DND-41 (cell line): ENCODE measurements at regions not wholly inside any gene's neighbourhood (a gene's known extent, or its start where the extent isn't known, plus 50 kb on each side); places are given as distances from the start of the nearest gene placed in this dataset.
"Not testable (repeated sequence)": the region's sequence is repeated elsewhere in the genome, so short reads cannot be mapped to it uniquely, and the experiment has no call there.

Experiments
- ATAC-seq: fragments of 200-7000 bp; cut with Tn5 transposase; 3 replicates; pipeline ENCODE4 v1.9.1; 2021; ENCODE audit warnings: low read depth; ENCODE audit not compliant: insufficient read depth
- DNase-seq: peaks from one replicate; pipeline ENCODE4 v3.0.0-alpha.2; 2020
- H2AFZ ChIP-seq: 2 replicates; pipeline ENCODE4 v1.6.0; 2012; ENCODE audit warnings: low read depth, low read length
- H3K27ac ChIP-seq: 2 replicates; pipeline ENCODE4 v1.5.1; 2012; ENCODE audit warnings: low read length, inconsistent platforms
- H3K27me3 ChIP-seq: fragments of 200-600 bp; sonication (generic); 2 replicates; pipeline ENCODE4 v1.6.0; 2012; ENCODE audit warnings: low read length, mild to moderate bottlenecking, inconsistent platforms; ENCODE audit not compliant: insufficient read depth, poor library complexity
- H3K36me3 ChIP-seq: 2 replicates; pipeline ENCODE4 v1.5.1; 2012; ENCODE audit warnings: low read length, inconsistent platforms; ENCODE audit not compliant: insufficient read depth
- H3K4me1 ChIP-seq: 2 replicates; pipeline ENCODE4 v1.5.1; 2012; ENCODE audit warnings: mild to moderate bottlenecking, low read length; ENCODE audit not compliant: insufficient read depth
- H3K4me2 ChIP-seq: 2 replicates; pipeline ENCODE4 v1.6.0; 2012; ENCODE audit warnings: mild to moderate bottlenecking, moderate library complexity, low read length, inconsistent platforms; ENCODE audit not compliant: insufficient read depth
- H3K4me3 ChIP-seq, 2 experiments: fragments of 200-600 bp in 1 of 2; shearing (Covaris generic) in 1 of 2; 2 replicates each; pipeline ENCODE4 v1.5.1; 2012 to 2016; ENCODE audit warnings: inconsistent platforms in 2 of 2, low read length in 2 of 2, mild to moderate bottlenecking in 2 of 2, low read depth in 1 of 2, moderate library complexity in 1 of 2
- H3K79me2 ChIP-seq: 2 replicates; pipeline ENCODE4 v1.6.0; 2012; ENCODE audit warnings: low read length, inconsistent platforms; ENCODE audit not compliant: insufficient read depth
- H3K9ac ChIP-seq: 2 replicates; pipeline ENCODE4 v1.6.0; 2012; ENCODE audit warnings: low read depth, mild to moderate bottlenecking, inconsistent platforms, low read length, moderate library complexity
- H3K9me3 ChIP-seq: 2 replicates; pipeline ENCODE4 v1.5.1; 2012; ENCODE audit warnings: low read length, moderate library complexity, mild to moderate bottlenecking, inconsistent platforms; ENCODE audit not compliant: insufficient read depth, severe bottlenecking
- H4K20me1 ChIP-seq: 2 replicates; pipeline ENCODE4 v1.6.0; 2012; ENCODE audit warnings: low read length; ENCODE audit not compliant: insufficient read depth
- CTCF ChIP-seq: IDR thresholded peaks from 2 replicates; pipeline ENCODE4 v1.5.1; 2012; ENCODE audit warnings: borderline replicate concordance, low read length, moderate library complexity, mild to moderate bottlenecking; ENCODE audit not compliant: poor library complexity, severe bottlenecking; ENCODE audit errors: extremely low read depth
- EZH2 ChIP-seq: IDR thresholded peaks from 3 replicates; pipeline ENCODE4 v1.6.1; 2012; ENCODE audit warnings: borderline replicate concordance, low read depth, mild to moderate bottlenecking, moderate library complexity, low read length, inconsistent platforms; ENCODE audit not compliant: severe bottlenecking

DNA sequence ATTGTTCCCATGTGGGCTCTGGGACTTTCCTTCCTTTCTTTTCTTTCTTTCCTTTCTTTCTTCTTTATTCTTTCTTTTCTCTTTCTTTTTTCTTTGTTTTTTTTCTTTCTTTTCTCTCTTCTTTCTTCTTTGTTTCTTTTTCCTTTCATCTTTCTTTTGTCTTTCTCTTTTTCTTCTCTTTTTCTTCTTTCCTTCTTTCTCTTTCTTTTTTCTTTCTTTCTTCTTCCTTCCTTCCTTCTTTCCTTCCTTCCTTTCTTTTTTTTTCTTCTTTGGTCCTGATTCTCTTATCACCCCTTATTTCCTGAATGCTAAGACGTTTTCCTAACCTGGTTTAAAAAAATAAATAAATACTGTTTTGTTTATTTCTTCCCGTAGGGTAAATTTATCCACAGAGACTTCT lies 93.2 kb downstream of the CRLF2 start:
- no peaks in the 10 kb centered on the region for H4K20me1 ChIP-seq
- H3K27me3 ChIP-seq, result no peaks in the 10 kb centered on the region
- no peak for ATAC-seq
- H3K27ac ChIP-seq, result no peak overlapping the region
- TF ChIP-seq CTCF, result no peak
- TF ChIP-seq EZH2, result no peak
- DNase-seq, result no peak
- no peak overlapping the region for H3K4me3 ChIP-seq
- H3K4me1 ChIP-seq, result no peaks in the 10 kb centered on the region
- no peaks in the 10 kb centered on the region for H3K9me3 ChIP-seq
- H3K4me2 ChIP-seq, result no peak overlapping the region
- H2AFZ ChIP-seq, result no peak overlapping the region
- no peaks in the 10 kb centered on the region for H3K79me2 ChIP-seq
- no peak overlapping the region for H3K9ac ChIP-seq
- no peaks in the 10 kb centered on the region for H3K36me3 ChIP-seq

- no peak overlapping the region for H3K4me2 ChIP-seq
- H3K36me3 ChIP-seq, result no peaks in the 10 kb centered on the region
- TF ChIP-seq CTCF, result no peak
- TF ChIP-seq EZH2, result no peak
- no peak for DNase-seq
- no peak overlapping the region for H3K9ac ChIP-seq
- no peaks in the 10 kb centered on the region for H3K27me3 ChIP-seq
- no peaks in the 10 kb centered on the region for H4K20me1 ChIP-seq
- no peaks in the 10 kb centered on the region for H3K4me1 ChIP-seq
- no peak overlapping the region for H3K4me3 ChIP-seq
- no peaks in the 10 kb centered on the region for H3K79me2 ChIP-seq
- no peak overlapping the region for H3K27ac ChIP-seq
- no peak overlapping the region for H2AFZ ChIP-seq
- H3K9me3 ChIP-seq, result no peaks in the 10 kb centered on the region
- no peak for ATAC-seq
These were observed 93.8 kb downstream of the CRLF2 start for GRCh38 chrX:1118572-1119199.

DNA sequence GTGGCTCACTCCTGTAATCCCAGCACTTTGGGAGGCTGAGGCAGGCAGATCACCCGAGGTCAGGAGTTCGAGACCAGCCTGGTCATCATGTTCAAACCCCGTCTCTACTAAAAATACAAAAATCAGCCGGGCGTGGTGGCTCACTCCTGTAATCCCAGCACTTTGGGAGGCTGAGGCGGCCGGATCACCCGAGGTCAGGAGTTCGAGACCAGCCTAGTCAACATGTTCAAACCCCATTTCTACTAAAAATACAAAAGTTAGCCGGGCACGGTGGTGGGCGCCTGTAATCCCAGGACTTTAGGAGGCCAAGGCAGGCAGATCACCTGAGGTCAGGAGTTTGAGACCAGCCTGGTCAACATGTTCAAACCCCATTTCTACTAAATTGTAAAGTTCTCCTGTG lies 97.0 kb downstream of the CRLF2 start:
- not testable (repeated sequence) for DNase-seq, H3K4me3 ChIP-seq, ATAC-seq

DNA sequence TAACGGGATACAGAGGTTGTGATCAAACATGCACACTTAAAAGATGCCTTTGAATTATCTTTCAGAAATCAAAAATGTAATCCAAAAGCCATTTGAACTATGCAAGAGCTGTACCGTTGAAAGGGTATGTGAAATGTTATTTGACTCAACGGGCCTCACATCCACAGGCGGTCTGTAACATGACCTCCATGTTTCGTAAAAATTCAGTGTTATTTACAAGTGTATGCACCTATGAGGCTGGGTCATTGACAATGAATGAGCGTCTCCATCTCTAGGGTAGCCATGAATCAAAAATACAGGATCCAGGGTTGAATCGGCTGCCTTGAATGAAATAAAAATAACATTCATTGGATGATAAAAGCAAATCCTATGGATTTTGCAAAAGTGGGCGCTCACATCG lies 100.1 kb downstream of the CRLF2 start:
- TF ChIP-seq CTCF, result no peak
- TF ChIP-seq EZH2, result no peak
- Histone ChIP-seq H3K4me1 (no peaks in the 10 kb centered on the region), H3K9ac (no peak overlapping the region), H3K27me3 (no peaks in the 10 kb centered on the region), H3K36me3 (no peaks in the 10 kb centered on the region), H3K79me2 (no peaks in the 10 kb centered on the region), H3K9me3 (peaks cover 6% of the 10 kb centered on the region), H2AFZ (no peak overlapping the region), H3K27ac (no peak overlapping the region), H4K20me1 (no peaks in the 10 kb centered on the region), H3K4me3 (no peak overlapping the region), H3K4me2 (no peak overlapping the region)
- ATAC-seq, result no peak
- DNase-seq, result no peak

More for the DNA sequence above, 97.0 kb downstream of the CRLF2 start:
- H3K9ac ChIP-seq, H3K36me3 ChIP-seq, H3K9me3 ChIP-seq, H3K4me2 ChIP-seq, H3K4me1 ChIP-seq, H3K79me2 ChIP-seq, H2AFZ ChIP-seq, H3K27ac ChIP-seq, H3K27me3 ChIP-seq, H4K20me1 ChIP-seq: not testable (repeated sequence)
